ENCODE measurements at regions not wholly inside any gene's neighbourhood (a gene's known extent, or its start where the extent isn't known, plus 50 kb on each side); places are given as distances from the start of the nearest gene placed in this dataset.

DNA sequence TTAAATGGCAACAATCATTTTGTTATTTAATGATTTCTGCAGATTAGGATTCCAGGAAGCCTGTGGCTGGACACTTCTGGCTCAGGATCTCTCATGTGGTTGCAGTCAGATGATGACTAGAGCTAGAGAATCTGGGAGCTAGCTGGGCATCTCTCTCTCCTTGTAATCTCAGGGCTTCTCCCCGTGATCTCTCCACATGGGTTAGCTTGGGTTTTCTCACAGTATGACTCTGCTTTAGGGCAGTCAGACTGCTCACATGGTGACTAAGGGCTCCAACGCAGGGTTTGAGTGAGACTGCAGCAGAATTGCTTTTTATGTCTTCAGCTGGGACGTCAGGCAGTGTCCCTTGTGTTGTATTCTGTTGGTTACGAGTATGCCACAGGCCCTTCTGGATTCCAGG, 361.4 kb downstream of the CBLL2 start:
- H3K27ac ChIP-seq (ENCODE audit: low read depth in 1 of 2, low read length in 1 of 2), result no peak overlapping the region
- no peak overlapping the region for H3K9ac ChIP-seq (ENCODE audit: insufficient read depth in 1 of 2, low read length in 2 of 2)
- TF ChIP-seq, protein P1, sequence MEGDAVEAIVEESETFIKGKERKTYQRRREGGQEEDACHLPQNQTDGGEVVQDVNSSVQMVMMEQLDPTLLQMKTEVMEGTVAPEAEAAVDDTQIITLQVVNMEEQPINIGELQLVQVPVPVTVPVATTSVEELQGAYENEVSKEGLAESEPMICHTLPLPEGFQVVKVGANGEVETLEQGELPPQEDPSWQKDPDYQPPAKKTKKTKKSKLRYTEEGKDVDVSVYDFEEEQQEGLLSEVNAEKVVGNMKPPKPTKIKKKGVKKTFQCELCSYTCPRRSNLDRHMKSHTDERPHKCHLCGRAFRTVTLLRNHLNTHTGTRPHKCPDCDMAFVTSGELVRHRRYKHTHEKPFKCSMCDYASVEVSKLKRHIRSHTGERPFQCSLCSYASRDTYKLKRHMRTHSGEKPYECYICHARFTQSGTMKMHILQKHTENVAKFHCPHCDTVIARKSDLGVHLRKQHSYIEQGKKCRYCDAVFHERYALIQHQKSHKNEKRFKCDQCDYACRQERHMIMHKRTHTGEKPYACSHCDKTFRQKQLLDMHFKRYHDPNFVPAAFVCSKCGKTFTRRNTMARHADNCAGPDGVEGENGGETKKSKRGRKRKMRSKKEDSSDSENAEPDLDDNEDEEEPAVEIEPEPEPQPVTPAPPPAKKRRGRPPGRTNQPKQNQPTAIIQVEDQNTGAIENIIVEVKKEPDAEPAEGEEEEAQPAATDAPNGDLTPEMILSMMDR (IDR thresholded peaks at IDR 0.05; ENCODE audit: control extremely low read depth, extremely low read depth), result no peak
- peaks cover 0 to 4% (median under 1%) of the 10 kb centered on the region in 3 donors for H3K27me3 ChIP-seq (ENCODE audit: control insufficient read depth in 3 of 3, insufficient read depth in 3 of 3, low read length in 2 of 3)
- H3K4me3 ChIP-seq, result no peak overlapping the region
- no peak for ATAC-seq (ENCODE audit: insufficient read depth, low FRiP score)
- DNase-seq, result no peak
- H3K4me1 ChIP-seq (ENCODE audit: control insufficient read depth in 5 of 5, insufficient read depth in 5 of 5, low read length in 5 of 5), result no peaks in the 10 kb centered on the region
- H3K36me3 ChIP-seq (ENCODE audit: control insufficient read depth in 4 of 4, insufficient read depth in 4 of 4, low read length in 4 of 4), result no peaks in the 10 kb centered on the region
- 55 to 89% methylated on average over 4 of the region's 4 CpGs for WGBS, 2 donors
- no peaks in the 10 kb centered on the region for H3K9me3 ChIP-seq (ENCODE audit: control insufficient read depth in 4 of 4, insufficient read depth in 3 of 4, low read length in 3 of 4)

DNA sequence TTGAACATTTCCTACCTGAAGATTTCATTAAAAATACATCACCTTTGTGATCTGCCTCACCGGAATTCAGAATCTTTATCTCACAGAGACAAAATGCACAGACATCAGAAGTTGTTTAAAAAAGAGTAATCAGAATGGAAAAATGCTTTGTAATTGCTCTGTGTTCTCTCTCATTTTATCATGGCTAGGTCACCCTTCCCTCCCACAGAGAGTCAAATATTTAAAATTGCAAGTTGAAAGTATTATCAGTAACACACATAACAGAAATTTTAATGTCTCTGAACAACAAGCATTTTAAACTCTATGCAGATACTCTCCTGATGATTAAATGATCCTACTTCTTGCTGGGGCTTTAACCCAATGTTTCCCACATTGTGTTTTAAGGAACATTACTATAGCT, 362.0 kb downstream of the CBLL2 start:
- H3K4me1 ChIP-seq (ENCODE audit: control insufficient read depth in 5 of 5, insufficient read depth in 5 of 5, low read length in 5 of 5), result no peaks in the 10 kb centered on the region
- peaks cover 0 to 8% (median 0%) of the 10 kb centered on the region in 3 donors for H3K27me3 ChIP-seq (ENCODE audit: control insufficient read depth in 3 of 3, insufficient read depth in 3 of 3, low read length in 2 of 3)
- TF ChIP-seq, protein P1 (IDR thresholded peaks at IDR 0.05; ENCODE audit: control extremely low read depth, extremely low read depth), result no peak
- H3K9me3 ChIP-seq (ENCODE audit: control insufficient read depth in 4 of 4, insufficient read depth in 3 of 4, low read length in 3 of 4), result no peaks in the 10 kb centered on the region
- ATAC-seq (ENCODE audit: insufficient read depth, low FRiP score) (no peak), DNase-seq (no peak)
- no peaks in the 10 kb centered on the region for H3K36me3 ChIP-seq (ENCODE audit: control insufficient read depth in 4 of 4, insufficient read depth in 4 of 4, low read length in 4 of 4)
- H3K9ac ChIP-seq (ENCODE audit: insufficient read depth in 1 of 2, low read length in 2 of 2), result no peak overlapping the region
- H3K27ac ChIP-seq (ENCODE audit: low read depth in 1 of 2, low read length in 1 of 2), result no peak overlapping the region
- no peak overlapping the region for H3K4me3 ChIP-seq
- 78 to 89% methylated on average over 1 of the region's 1 CpG for WGBS, 2 donors

DNA sequence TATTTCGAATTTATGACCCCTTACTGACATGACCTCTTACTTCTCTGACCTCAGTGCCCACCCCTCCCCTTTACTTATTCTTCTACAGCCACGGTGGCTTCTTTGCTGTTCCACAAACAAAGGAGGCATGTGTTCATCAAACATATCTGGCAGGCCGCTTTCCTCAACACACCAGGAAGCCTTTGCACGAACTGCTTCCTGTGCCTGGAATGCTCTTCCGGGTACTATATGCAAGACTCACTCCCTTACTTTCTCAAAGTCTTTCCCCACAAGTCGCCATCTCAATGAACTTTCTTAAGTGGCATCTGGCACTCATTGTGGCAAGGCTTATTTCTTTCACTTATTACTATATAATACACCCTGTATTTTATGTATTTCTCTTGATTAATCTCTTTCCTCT, 351.5 kb upstream of the DDX53 start:
- H3K9me3 ChIP-seq (ENCODE audit: control insufficient read depth in 4 of 4, insufficient read depth in 3 of 4, low read length in 3 of 4), result peaks cover 0 to 4% (median 1%) of the 10 kb centered on the region in 4 donors
- H3K27ac ChIP-seq (ENCODE audit: low read depth in 1 of 2, low read length in 1 of 2), result no peak overlapping the region
- peaks cover 0 to 11% (median 3%) of the 10 kb centered on the region in 3 donors for H3K27me3 ChIP-seq (ENCODE audit: control insufficient read depth in 3 of 3, insufficient read depth in 3 of 3, low read length in 2 of 3)
- no peak overlapping the region for H3K9ac ChIP-seq (ENCODE audit: insufficient read depth in 1 of 2, low read length in 2 of 2)
- no peak for DNase-seq
- H3K36me3 ChIP-seq (ENCODE audit: control insufficient read depth in 4 of 4, insufficient read depth in 4 of 4, low read length in 4 of 4), result no peaks in the 10 kb centered on the region
- TF ChIP-seq, protein P1 (IDR thresholded peaks at IDR 0.05; ENCODE audit: control extremely low read depth, extremely low read depth), result no peak
- H3K4me3 ChIP-seq, result no peak overlapping the region
- H3K4me1 ChIP-seq (ENCODE audit: control insufficient read depth in 5 of 5, insufficient read depth in 5 of 5, low read length in 5 of 5), result no peaks in the 10 kb centered on the region
- WGBS, 2 donors, result 51 to 84% methylated on average over 6 of the region's 6 CpGs
- ATAC-seq (ENCODE audit: insufficient read depth, low FRiP score), result no peak

DNA sequence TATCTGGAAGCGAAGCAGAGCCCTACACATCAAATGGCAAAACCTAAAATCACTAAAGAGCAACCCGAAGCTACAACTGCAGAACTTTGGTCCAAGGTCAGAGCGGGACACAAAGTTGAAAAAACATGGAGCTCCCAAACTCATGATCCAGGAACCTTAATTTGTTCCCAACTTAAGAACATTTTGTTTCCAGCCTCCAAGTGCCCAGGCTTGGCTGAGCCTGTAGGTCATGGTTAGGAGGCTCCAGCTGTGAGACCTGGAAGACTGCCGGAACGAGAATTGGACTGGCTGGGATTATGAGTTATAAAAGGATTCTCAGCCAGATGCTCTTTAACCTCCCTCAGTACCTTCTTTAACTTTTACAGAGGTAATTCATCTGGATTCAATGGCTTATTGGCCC, 349.1 kb upstream of the DDX53 start:
- WGBS, 2 donors, result 83 to 97% methylated on average over 5 of the region's 5 CpGs
- H3K27me3 ChIP-seq (ENCODE audit: control insufficient read depth in 3 of 3, insufficient read depth in 3 of 3, low read length in 2 of 3), result peaks cover 0 to 6% (median 0%) of the 10 kb centered on the region in 3 donors
- H3K9me3 ChIP-seq (ENCODE audit: control insufficient read depth in 4 of 4, insufficient read depth in 3 of 4, low read length in 3 of 4), result peaks cover 0 to 2% (median 0%) of the 10 kb centered on the region in 4 donors
- ATAC-seq (ENCODE audit: insufficient read depth, low FRiP score) (no peak), DNase-seq (no peak)
- H3K36me3 ChIP-seq (ENCODE audit: control insufficient read depth in 4 of 4, insufficient read depth in 4 of 4, low read length in 4 of 4), result no peaks in the 10 kb centered on the region
- H3K9ac ChIP-seq (ENCODE audit: insufficient read depth in 1 of 2, low read length in 2 of 2), result no peak overlapping the region
- TF ChIP-seq, protein P1 (IDR thresholded peaks at IDR 0.05; ENCODE audit: control extremely low read depth, extremely low read depth), result no peak
- H3K4me3 ChIP-seq, result no peak overlapping the region
- H3K4me1 ChIP-seq (ENCODE audit: control insufficient read depth in 5 of 5, insufficient read depth in 5 of 5, low read length in 5 of 5), result no peaks in the 10 kb centered on the region
- H3K27ac ChIP-seq (ENCODE audit: low read depth in 1 of 2, low read length in 1 of 2), result no peak overlapping the region
